ENCODE measurements at regions not wholly inside any gene's neighbourhood (a gene's known extent, or its start where the extent isn't known, plus 50 kb on each side); places are given as distances from the start of the nearest gene placed in this dataset.

DNA sequence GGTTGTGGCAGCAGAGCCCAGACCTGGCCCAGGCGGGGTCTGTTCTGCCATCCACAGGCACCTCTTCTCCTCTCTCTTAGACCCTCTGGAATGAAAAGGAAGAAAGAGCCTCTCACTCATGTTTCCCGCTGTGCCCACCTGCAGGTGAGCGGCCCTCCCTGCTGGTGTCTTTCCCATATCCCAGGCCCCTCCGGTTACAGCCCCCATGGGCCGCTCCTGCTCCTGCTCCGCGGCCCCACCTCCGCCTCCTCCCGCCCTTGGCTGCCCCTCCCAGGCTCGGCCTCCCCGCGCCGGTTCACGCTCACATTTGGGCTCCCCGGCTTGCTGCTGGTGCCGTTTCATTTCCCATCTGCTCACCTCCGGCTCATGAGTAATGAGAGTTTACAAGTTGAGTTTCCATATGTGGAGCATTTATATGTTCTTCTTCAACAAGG, 98.7 kb upstream of the SDK2 start:
- TF ChIP-seq, protein P1, sequence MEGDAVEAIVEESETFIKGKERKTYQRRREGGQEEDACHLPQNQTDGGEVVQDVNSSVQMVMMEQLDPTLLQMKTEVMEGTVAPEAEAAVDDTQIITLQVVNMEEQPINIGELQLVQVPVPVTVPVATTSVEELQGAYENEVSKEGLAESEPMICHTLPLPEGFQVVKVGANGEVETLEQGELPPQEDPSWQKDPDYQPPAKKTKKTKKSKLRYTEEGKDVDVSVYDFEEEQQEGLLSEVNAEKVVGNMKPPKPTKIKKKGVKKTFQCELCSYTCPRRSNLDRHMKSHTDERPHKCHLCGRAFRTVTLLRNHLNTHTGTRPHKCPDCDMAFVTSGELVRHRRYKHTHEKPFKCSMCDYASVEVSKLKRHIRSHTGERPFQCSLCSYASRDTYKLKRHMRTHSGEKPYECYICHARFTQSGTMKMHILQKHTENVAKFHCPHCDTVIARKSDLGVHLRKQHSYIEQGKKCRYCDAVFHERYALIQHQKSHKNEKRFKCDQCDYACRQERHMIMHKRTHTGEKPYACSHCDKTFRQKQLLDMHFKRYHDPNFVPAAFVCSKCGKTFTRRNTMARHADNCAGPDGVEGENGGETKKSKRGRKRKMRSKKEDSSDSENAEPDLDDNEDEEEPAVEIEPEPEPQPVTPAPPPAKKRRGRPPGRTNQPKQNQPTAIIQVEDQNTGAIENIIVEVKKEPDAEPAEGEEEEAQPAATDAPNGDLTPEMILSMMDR (IDR thresholded peaks at IDR 0.05): no peak
- TF ChIP-seq POLR2A (IDR thresholded peaks at IDR 0.05): no peak

Measured in lower leg skin (tissue), 3 donors.